ENCODE measurements at regions not wholly inside any gene's neighbourhood (a gene's known extent, or its start where the extent isn't known, plus 50 kb on each side); places are given as distances from the start of the nearest gene placed in this dataset.

GRCh38 chr2:12929758-12930157 is 213.0 kb downstream of the TRIB2 start:
- TF ChIP-seq ELF4 (CRISPR knock-in tag; IDR thresholded peaks at IDR 0.05; ENCODE audit: borderline replicate concordance) = no peak
- no peak for TF ChIP-seq HDAC2 (CRISPR knock-in tag; IDR thresholded peaks at IDR 0.05)
- no peak for TF ChIP-seq MEF2D (CRISPR knock-in tag; IDR thresholded peaks at IDR 0.05)
- TF ChIP-seq FOXM1 (CRISPR knock-in tag; IDR thresholded peaks at IDR 0.05) = no peak
- TF ChIP-seq PCBP2 (optimal IDR thresholded peaks at IDR 0.05; ENCODE audit: low read depth, low read length, poor library complexity, severe bottlenecking) = no peak
- no peak for TF ChIP-seq SRSF9 (IDR thresholded peaks at IDR 0.05; ENCODE audit: borderline replicate concordance, insufficient read depth, low read depth, low read length, poor library complexity, severe bottlenecking)
- TF ChIP-seq PHF8 (CRISPR knock-in tag; IDR thresholded peaks at IDR 0.05) = no peak
- no peak for TF ChIP-seq POLR2A (IDR thresholded peaks at IDR 0.05; ENCODE audit: insufficient read depth in 1 of 2, low read depth in 2 of 2, low read length in 2 of 2)

Measured in HepG2 (cell line).